ENCODE measurements at regions not wholly inside any gene's neighbourhood (a gene's known extent, or its start where the extent isn't known, plus 50 kb on each side); places are given as distances from the start of the nearest gene placed in this dataset.

DNA sequence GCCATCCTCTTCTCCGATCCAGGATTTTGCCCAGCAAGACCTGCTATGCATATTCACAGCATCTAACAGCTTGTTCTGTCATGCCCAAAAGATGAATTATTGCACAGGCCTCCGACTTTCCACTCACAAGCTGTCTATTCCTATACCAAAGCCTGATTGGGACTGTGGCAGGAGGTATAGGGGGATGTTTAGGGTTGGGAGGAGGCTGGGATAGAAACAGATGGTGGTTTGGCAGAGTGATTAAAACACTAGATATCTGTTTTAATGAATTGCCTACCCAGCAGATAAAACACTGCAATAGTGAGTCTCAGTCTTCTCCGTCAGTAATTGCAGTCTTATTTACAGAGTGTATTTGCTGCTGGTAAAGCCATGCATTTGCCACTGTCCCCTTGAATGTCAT is 215.3 kb downstream of the TLR4 start:
- no peaks in the 10 kb centered on the region for H3K27me3 ChIP-seq (ENCODE audit: insufficient read depth, low read depth, low read length)

GRCh38 chr9:117926031-117926658 is 221.9 kb downstream of the TLR4 start:
- Histone ChIP-seq H3K9ac (ENCODE audit: low read length) (no peak overlapping the region), H3K79me2 (replicated peaks; ENCODE audit: insufficient read depth, low read length) (no peaks in the 10 kb centered on the region), H3K9me3 (ENCODE audit: low read length) (no peaks in the 10 kb centered on the region), H4K20me1 (ENCODE audit: insufficient read depth) (no peaks in the 10 kb centered on the region), H3K4me2 (ENCODE audit: low read length) (no peak overlapping the region), H3F3A (ENCODE audit: insufficient read depth, low read length, poor library complexity, severe bottlenecking) (no peaks in the 10 kb centered on the region), H3K36me3 (ENCODE audit: insufficient read depth, low read length) (no peaks in the 10 kb centered on the region), H2AFZ (ENCODE audit: low read depth, low read length) (no peak overlapping the region), H3K4me3 (ENCODE audit: low read length) (no peak overlapping the region), H3K9me2 (ENCODE audit: insufficient read depth, low read length) (no peaks in the 10 kb centered on the region), H3K27ac (ENCODE audit: low read length) (no peak overlapping the region), H3K27me3 (ENCODE audit: insufficient read depth, low read depth, low read length) (no peaks in the 10 kb centered on the region)
- TF ChIP-seq, protein P1, sequence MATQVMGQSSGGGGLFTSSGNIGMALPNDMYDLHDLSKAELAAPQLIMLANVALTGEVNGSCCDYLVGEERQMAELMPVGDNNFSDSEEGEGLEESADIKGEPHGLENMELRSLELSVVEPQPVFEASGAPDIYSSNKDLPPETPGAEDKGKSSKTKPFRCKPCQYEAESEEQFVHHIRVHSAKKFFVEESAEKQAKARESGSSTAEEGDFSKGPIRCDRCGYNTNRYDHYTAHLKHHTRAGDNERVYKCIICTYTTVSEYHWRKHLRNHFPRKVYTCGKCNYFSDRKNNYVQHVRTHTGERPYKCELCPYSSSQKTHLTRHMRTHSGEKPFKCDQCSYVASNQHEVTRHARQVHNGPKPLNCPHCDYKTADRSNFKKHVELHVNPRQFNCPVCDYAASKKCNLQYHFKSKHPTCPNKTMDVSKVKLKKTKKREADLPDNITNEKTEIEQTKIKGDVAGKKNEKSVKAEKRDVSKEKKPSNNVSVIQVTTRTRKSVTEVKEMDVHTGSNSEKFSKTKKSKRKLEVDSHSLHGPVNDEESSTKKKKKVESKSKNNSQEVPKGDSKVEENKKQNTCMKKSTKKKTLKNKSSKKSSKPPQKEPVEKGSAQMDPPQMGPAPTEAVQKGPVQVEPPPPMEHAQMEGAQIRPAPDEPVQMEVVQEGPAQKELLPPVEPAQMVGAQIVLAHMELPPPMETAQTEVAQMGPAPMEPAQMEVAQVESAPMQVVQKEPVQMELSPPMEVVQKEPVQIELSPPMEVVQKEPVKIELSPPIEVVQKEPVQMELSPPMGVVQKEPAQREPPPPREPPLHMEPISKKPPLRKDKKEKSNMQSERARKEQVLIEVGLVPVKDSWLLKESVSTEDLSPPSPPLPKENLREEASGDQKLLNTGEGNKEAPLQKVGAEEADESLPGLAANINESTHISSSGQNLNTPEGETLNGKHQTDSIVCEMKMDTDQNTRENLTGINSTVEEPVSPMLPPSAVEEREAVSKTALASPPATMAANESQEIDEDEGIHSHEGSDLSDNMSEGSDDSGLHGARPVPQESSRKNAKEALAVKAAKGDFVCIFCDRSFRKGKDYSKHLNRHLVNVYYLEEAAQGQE (IDR thresholded peaks at IDR 0.05; ENCODE audit: borderline replicate concordance) = peak; percentile 48
- TF ChIP-seq POLR2AphosphoS5 (IDR thresholded peaks at IDR 0.05) (no peak), EP300 (conservative IDR thresholded peaks at IDR 0.05; ENCODE audit: poor library complexity, severe bottlenecking) (no peak)

More for the DNA sequence above, 215.3 kb downstream of the TLR4 start:
- no peaks in the 10 kb centered on the region for H3K9me3 ChIP-seq (ENCODE audit: low read length)
- no peaks in the 10 kb centered on the region for H4K20me1 ChIP-seq (ENCODE audit: insufficient read depth)
- no peak for TF ChIP-seq RAD21 (conservative IDR thresholded peaks at IDR 0.05)
- TF ChIP-seq, protein P1 (IDR thresholded peaks at IDR 0.05; ENCODE audit: borderline replicate concordance) = no peak
- no peak for TF ChIP-seq MXI1 (conservative IDR thresholded peaks at IDR 0.05; ENCODE audit: poor library complexity, severe bottlenecking)
- no peak for TF ChIP-seq POLR2AphosphoS5 (IDR thresholded peaks at IDR 0.05)
- no peak for TF ChIP-seq EZH2 (IDR thresholded peaks at IDR 0.05; ENCODE audit: borderline replicate concordance, insufficient read depth, low read length, poor library complexity, severe bottlenecking)
- TF ChIP-seq EP300 (conservative IDR thresholded peaks at IDR 0.05; ENCODE audit: poor library complexity, severe bottlenecking) = no peak
- TF ChIP-seq TAF1 (IDR thresholded peaks at IDR 0.05; ENCODE audit: low read depth) = no peak
- no peak for TF ChIP-seq CTCF (IDR thresholded peaks at IDR 0.05; ENCODE audit: poor library complexity, severe bottlenecking)
- TF ChIP-seq SMC3 (conservative IDR thresholded peaks at IDR 0.05; ENCODE audit: poor library complexity) = no peak
- H2AFZ ChIP-seq (ENCODE audit: low read depth, low read length) = no peak overlapping the region
- H3K27ac ChIP-seq (ENCODE audit: low read length) = no peak overlapping the region
- H3K4me3 ChIP-seq (ENCODE audit: low read length) = no peak overlapping the region
- no peaks in the 10 kb centered on the region for H3K9me2 ChIP-seq (ENCODE audit: insufficient read depth, low read length)
- no peak overlapping the region for H3K9ac ChIP-seq (ENCODE audit: low read length)
- no peaks in the 10 kb centered on the region for H3K36me3 ChIP-seq (ENCODE audit: insufficient read depth, low read length)
- H3K79me2 ChIP-seq (replicated peaks; ENCODE audit: insufficient read depth, low read length) = no peaks in the 10 kb centered on the region
- H3K4me2 ChIP-seq (ENCODE audit: low read length) = no peak overlapping the region
- no peaks in the 10 kb centered on the region for H3F3A ChIP-seq (ENCODE audit: insufficient read depth, low read length, poor library complexity, severe bottlenecking)

Measured in neural cell (in vitro differentiated cells).